Central memory CD4-positive, alpha-beta T cell (primary cell): ENCODE measurements at regions not wholly inside any gene's neighbourhood (a gene's known extent, or its start where the extent isn't known, plus 50 kb on each side); places are given as distances from the start of the nearest gene placed in this dataset.

Experiments used
- DNase-seq: peaks from one replicate; pipeline ENCODE4 v3.0.0; 2022

DNA sequence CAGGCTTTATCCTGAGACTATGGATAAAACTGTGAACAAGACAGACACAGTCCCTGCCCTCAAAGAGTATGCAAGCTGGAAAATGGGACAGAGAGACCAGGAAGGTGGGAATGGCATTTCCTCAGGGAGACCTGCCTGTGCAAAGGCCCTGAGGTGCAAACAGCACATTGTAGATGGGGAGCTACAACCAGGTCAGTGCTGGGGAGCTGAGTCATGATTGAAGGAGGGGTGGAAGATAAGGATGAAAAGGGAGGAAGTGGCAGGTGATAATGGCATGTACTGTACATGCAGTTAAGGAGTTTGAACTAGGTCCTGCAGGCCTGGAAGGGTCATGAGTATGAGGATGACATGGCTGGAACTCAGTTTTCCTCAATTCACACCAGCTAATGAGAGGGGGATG lies 75.5 kb upstream of the BOD1 start:
- DNase-seq, result no peak

DNA sequence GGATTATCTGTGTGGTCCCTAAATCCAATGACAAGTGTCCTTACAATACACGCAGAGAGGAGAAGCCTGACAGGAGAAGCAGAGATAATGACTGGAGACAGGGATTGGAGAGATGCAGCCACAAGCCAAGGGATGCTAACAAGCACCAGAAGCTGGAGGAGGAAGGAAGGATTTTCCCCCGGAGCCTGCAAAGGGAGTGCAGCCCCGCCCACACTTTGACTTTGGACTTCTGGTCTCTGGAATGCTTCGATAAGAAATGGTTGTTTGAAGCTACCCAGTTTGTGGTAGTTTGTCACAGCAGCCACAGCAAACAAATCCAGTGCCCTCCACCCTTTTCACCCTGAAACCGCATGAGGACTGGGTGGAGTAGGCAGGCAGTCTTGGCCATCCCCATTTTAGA lies 77.2 kb upstream of the BOD1 start:
- no peak for DNase-seq

DNA sequence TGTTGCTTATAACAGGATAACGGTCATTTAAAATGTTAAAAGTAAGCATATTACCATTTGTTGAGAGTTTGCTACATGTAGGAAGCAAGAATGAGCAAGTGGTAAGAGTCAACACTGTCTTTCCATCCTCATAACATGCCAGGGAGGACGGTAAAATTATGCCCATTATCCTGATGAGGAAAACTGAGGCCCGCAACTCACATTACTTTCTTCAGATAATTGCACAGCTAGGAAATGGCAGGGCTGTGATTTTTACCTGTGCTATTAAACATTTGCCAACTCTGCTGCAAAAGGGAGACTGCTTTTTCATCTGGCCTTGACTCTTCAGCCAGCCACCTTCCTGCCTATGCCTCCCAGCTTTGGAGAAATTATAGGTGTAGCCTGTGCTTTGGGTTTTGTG lies 79.8 kb upstream of the BOD1 start:
- DNase-seq, result no peak

DNA sequence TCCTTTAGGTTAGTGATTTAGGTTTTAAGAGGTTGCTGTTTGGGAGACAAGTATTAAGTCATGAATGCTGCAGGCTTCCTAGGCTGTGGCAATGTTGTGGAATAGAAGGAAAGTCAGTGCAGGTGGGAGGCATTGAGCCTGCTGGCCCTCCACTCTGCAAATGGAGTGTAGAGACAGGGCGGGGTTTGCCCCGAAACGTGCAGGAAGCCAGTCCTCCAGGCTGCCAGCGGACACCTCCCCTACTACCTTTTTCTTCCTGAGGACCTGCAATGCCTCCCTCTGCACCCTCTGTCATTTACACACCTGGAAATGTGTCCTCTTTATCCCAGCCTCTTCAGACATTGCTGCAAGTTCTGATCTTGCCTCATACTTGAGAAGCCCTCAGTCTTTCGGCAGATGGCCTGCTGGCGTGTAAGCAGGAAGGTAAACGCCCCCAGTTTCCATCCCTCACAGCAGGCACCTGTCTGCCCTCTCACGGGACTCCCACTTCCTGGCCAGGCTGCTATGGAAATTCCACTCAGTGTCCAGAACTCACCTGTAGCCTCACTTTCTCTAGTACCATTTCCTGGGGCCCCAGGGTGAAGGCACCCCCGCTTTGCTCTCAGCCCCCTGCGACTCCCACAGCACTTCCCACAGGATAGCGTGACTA lies 81.6 kb upstream of the BOD1 start:
- no peak for DNase-seq

DNA sequence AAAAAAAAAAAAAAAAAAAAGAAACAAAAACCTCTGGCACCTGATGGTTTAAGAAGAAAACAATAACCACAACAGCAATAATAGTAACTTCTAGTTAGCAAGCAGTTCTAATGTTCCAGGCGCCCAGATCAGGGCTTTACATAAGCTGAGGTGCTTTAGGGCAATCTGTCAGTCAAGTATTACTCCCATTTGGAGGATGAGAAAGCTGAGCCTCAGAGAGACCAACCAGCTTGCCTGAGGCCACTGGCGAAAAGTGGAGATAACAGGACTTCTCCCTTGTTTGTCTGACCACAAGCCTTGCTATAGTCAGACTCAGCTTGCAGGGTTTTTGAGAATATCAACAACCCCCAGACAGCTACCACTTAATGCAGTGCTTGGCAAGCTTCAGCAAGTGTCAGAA lies 83.5 kb upstream of the BOD1 start:
- no peak for DNase-seq

DNA sequence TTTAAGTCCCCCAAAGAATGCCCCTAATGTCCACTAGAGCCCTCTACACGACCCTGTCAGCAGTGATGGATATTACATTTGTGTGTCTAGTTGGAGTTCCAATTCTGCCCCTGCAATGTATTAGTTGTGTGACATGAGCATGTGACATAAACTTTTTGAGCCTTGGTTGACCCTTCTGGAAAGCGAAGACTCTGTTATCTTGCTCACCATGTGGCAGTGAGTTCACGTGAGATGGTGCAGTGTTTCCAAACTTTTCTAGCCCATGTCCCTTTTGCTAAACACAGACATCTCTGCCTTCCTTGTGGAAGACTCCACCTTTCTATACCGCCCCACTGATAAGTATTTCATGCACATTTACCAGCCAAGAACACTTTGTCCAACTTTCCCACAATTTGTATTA lies 87.0 kb upstream of the BOD1 start:
- no peak for DNase-seq

DNA sequence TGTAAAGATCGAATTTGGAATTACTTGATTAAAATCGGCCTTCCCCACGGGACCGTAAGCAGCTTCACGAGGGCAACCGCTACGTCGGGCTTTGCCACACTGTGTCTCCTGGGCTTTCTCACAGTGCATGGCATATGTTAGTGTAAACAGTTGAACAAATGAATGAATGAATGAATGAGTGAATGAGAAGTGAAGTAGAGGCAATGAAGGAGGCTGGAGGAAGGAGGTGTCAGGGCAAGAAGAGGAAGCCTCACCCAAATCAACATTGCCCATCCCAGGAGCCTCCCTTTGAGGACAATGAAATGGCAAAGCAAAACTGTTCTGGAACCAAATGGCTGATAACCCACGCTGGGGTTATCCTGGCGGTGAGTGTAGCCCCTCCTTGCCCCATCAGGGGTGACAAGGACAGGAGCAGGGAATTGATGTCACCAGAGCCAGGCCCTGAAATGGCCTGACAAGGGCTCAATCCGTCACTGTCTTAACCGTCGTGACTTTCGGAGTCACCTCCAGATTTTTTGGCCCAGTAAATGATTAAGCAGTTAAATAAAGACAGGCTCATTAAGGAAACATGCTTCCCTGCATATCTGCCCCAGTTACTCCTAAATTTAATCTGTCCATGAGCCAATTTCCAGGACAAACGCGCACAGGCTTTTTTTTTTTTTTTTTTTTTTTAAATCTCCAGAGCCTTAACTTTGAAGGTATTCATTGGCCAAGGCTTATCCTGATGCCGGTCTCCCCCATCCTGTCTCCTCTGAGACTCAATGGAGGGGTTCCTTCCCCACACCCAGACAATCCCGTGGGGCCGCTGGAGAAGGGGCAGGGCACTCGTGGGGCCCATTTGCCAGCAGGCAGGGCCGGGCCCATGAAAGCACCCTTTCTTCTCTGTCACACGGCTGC lies 88.4 kb upstream of the BOD1 start:
- no peak for DNase-seq

DNA sequence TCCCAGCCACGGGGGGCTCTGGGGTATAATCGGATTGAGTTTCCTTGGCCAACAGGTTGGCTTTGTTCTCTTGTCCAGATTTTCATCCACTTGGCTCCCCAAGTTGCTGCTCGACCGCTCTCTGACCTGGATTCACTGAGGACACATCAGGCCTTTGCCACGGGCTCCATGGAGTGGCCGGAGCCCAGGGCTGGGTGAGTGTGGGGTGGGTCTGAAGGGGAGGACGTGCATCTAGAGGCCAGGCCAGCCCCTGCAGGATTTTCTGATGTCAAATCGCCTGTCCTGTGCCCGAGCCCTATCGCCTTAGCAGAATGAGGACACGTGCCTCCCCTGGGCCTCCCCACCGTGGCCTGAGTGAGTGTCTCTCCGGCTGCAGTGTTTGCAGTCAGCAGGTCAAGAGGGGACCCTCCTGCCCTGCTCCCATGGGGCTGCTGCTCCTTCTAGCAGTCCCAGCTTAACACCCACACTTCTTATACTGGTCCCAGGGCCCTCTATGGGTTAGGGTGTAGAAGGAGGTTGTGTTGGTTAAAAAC lies 89.1 kb upstream of the BOD1 start:
- DNase-seq, result no peak

DNA sequence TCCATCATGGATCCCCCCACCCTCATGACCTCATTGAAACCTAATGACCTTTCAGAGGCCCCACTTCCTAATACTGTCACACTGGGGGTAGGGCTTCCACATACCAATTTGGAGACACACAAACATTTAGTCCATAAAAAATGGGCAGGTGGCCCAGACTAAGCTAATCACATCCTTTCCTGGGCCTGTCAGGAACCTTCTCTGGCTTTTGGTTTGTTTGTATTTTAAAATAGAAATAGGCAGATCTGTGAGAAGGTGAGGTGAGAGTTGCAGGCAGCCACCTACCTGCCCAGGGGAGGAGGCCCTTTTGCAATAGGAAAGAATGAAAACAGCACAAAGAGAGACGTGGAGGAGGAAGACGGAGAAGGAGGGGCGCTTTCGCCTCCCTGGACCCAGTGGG lies 90.2 kb upstream of the BOD1 start:
- no peak for DNase-seq

DNA sequence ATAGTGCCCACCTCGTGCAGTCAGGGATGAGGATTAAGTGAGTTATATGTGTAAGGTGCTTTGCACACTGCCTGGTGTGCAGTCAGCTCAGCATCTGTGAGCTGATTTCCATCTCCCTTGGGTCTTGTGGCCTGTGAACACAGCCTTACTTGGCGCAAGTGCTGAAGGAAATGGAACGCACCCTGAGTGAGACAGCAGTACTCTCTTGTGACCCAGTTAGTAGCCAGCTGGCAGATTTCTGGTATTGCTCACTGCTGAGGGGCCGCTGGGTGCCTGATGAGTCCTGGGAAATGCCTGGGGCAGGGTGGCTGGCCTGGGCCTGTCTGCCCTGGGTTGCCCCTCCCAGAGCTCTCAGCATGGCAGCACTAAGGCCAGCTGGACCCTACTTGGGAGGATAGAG lies 90.9 kb upstream of the BOD1 start:
- DNase-seq, result no peak

DNA sequence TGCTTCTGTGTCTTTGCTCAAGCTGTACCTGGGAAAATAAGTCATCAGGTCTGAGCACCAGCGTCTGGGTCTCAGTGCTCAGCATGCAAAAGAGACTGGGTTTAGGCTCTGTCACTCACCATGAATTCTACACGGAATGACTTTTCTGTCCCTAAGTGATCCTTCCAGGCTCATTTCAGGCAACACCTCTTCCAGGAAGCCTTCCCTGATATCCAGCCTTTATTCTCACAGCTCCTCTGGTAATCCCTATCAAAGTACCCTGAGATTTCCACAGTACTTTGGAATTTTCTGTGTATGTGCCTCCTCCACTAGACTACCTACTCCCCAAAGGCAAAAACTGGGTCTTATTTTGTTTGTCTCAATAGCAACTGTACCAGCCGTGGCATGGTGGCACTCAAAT lies 92.7 kb upstream of the BOD1 start:
- DNase-seq, result no peak

DNA sequence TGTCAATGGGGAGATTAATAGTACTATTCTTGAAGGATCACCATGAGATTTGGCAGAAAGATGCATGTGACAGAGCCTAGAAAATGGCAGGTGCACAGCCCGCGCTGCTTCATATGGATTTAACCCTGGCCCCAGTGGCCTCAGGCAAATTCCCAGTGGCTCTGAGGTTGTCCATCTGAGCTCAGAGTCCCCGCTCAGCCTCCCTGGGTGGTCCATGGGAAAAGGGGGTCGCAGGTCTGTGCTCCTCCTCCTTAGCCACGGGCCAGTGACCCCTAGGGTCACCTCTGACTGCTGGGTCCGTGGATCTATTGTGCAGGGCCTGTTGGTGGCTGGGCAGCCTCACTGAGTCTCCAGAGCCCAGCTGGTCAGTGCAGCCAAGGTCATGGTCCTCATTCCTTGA lies 93.3 kb upstream of the BOD1 start:
- no peak for DNase-seq

DNA sequence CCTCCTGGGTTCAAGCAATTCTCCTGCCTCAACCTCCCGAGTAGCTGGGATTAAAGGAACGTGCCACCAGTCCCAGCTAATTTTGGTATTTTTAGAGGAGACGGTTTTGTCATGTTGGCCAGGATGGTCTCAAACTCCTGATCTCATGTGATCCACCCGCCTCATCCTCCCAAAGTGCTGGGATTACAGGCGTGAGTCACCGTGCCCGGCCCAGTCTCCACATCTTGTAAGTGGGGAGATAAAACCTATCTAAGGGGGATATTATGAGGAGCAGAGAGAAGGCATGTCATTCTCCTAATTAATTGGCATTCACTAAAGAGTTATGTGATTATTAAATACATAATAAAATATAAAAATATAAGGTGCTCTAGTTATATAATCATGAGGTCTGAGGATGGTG lies 94.1 kb upstream of the BOD1 start:
- no peak for DNase-seq

DNA sequence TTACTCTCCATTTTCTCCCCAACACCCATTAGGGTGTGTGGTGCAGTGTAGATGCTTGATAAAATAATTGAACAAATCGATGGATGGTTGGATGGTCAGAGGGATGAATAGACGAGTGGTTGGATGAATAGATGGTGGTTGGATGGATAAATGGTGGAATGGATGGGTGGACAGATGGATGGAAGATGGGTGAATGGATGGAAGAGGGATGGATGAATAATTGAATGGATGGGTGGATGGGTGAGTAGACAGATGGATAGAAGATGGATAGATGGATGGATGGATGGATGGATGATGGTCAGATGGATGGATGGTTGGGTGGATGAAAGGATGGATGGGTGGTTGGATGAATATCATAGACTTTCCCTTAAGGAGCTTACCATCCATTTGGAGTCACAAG lies 95.0 kb upstream of the BOD1 start:
- DNase-seq, result no peak

DNA sequence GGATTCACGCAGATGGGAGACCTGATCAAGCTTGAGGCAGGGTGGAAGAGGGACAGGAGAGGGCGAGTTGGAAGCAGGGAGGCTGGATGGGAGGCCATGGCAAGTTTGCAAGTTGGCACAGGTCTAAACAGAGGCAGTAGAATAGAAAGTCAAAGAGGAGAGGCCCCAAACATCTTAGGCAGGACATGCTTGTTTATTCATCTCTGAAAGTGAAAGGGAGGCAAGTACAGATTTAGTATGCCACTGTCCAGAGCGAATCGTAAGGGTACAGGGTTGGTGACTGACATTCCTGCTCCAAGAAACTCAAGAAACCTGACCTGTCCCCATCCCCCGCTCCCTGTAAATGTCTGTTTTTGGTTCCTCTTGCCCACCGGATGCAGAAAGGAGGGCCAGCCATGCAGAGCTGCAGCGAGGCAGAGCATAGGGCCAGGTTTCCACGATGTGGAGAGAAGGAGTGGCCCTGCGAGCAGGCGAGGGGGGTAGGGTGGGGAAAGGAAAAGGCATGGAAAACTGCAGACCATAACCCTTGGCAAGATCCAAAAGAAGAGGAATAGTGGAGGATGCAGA lies 96.2 kb upstream of the BOD1 start:
- no peak for DNase-seq

DNA sequence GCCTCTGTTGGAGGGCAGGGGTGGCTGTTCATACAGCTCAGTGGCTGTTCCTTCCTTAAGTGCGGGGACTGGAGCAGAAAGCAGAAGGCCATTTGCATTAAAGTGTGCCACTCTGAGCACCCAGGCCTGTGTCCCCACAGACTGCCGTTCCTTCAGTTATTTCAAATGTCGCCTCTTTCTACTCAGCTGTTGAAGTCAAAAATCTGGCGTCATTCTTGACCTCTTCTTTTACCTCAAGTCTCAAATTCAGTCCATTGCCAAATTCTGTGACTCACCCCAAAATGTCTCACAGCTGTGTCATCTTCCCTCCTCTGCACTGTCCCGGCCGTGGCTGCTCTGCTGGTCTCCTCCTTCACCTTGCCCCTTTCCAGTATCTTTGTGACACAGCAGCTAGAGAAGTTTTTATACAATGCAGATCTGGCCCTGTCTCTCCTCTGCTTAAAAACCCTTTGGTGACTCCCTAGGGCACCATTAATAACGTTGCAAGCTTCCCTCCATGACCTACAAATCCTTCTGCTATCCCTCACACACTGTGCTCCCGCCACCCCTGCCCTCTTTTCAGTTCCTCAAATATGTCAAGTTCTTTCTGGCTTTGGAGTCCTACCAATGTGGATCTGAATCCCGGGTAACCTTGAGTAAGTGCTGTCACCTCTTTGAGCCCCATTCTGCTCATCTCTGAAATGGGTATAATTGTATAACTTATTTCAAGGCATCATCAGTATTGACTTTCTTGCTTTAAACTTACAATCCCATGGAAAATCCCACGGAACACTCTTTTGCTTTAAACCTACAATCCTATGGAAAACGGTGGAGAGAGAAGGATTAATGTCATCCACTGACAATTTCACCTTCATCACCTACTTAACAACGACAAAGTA lies 98.3 kb upstream of the BOD1 start:
- no peak for DNase-seq

DNA sequence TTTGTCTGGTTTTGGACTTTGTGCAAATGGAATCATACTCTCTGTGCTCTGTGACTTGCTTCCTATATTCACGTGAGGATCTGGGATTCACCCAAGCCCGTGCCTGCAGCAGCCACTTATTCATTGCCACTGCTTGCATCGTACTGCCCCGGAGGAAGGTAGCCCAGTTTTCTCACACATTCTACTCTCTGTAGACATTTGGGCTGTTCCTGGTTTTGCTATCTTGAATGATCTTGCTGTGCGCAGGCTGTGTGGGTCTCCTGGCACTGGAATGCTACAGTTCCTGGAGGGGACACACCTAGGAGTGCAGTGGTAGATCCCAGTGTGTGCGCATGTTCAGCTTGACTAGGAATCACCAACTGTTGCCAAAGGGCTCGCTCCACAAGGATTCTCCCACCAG lies 99.2 kb upstream of the BOD1 start:
- no peak for DNase-seq

DNA sequence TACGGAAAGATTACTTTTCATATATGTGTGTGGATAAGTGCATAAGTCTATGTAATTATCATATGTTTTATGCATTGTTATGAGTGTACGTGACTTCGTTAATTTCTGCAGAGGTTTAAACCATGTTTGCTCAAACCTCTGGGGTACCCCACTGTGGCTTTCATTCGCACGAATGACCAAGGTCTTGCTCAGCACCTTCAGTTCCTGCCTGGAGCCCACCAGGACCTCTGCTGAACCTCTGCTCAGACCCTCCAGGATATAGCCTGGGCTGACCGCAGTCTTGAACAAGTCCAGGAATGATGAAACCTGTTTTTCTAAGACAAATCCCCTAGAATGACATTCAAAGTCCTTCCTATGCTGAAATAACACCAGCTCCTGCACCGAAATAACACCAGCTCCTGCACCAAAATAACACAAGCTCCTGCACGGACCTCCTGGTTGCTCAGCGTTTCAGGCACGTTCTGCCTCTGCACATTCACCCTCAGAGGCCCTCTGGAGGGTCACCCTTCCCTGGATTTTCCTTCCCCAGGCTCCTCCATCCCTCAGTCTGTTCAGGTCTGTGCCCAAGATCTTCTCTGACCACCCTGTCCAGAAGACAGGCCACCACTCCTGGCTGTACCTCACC lies 99.7 kb upstream of the BOD1 start:
- DNase-seq, result no peak

DNA sequence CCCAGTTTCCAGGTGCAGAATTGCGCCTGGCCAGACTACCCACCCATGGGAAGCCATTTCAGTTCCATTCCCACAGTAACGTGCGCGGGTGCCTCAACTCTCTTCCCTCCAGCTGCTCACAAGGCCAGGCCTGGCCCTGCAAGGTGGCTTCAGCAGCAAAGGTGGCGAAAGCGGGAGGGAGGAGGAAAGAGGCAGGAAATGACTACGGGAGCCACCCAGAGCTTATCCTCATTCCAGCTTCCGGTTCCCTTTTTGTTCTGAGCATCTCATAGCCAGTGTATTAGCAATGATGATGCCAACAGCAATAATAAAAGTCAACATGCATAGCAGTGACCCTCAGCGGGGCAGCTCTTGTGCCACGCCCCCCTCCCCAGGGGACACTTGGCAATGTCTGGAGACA lies 101.5 kb upstream of the BOD1 start:
- DNase-seq, result no peak

DNA sequence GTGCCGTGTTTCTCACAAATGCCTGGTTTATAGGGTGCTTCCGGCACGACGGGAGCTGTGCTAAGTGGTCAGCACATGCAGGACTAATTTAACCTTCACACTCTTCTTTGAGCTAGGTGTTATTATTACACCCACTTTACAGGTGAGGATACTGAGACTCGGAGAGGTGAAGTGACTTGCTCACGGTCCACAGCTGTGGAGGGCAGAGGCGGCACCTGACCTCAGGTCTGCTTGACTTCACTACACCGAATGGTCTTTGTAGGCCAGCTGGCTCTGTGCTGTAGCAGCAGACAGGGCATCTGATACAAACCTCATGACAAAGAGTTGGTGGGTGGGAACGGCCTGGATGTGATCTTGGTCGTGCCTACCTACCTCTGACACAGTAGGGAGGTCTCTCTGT lies 102.0 kb upstream of the BOD1 start:
- DNase-seq, result no peak

DNA sequence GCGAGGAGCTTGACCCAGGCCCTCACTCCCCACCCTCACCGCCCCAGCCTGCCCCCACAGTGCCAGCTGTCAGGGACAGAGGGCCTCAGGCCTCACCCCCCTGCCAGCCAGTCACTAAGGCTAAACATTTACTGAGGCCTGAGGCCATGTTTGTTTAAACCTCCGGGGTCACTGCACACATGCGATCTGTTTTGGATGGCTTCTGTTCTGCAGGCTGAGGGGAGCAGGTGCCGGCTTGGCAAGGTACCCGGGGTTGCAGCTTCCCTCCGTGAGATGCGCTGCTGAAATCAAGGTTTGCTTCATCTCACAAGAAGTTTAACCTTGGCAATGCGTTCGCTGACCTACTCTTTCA lies 103.3 kb upstream of the BOD1 start:
- no peak for DNase-seq

DNA sequence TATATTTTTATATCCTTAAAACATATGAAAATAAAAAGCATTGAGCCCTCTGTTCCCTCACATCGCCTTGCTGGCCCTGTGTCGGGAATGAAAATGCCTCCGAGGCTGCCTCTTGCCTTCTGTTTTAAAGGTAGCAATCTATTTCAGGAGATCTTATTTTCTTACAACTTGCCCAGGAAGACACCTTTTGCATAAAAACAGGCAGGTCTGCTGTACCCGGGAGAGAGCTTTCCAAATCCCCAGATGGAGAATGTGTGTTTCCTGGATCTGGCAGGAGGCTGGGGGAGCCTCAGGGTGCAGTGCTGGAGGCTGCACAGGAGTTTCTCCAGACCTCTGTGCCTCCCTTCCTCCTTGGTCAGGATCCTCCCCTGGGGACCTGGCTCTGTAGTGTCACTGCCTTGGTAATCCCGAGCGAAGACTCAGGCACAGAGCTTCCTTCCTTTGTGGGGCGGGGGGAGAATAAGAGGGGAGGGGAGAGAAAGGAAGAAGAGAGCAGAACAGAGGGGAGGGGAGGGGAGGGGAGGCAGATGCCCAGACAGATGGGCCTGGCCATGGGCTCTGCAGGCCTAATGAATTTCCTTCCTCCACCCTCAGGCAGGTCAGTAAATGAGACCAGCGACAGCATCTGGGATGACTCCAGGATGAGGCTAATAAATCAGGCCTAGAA lies 104.0 kb upstream of the BOD1 start:
- no peak for DNase-seq
